GM18505 (cell line): ENCODE measurements at regions not wholly inside any gene's neighbourhood (a gene's known extent, or its start where the extent isn't known, plus 50 kb on each side); places are given as distances from the start of the nearest gene placed in this dataset.

Experiments
- ATAC-seq: cut with Tn5 transposase; IDR thresholded peaks from one replicate; pipeline ENCODE4 v1.9.1; 2021; ENCODE audit not compliant: unreplicated experiment
- POLR2A ChIP-seq: IDR thresholded peaks from 4 replicates; pipeline ENCODE4 v1.6.1; 2011; ENCODE audit warnings: borderline replicate concordance; ENCODE audit not compliant: insufficient read depth, insufficient read length; ENCODE audit errors: extremely low read depth

DNA sequence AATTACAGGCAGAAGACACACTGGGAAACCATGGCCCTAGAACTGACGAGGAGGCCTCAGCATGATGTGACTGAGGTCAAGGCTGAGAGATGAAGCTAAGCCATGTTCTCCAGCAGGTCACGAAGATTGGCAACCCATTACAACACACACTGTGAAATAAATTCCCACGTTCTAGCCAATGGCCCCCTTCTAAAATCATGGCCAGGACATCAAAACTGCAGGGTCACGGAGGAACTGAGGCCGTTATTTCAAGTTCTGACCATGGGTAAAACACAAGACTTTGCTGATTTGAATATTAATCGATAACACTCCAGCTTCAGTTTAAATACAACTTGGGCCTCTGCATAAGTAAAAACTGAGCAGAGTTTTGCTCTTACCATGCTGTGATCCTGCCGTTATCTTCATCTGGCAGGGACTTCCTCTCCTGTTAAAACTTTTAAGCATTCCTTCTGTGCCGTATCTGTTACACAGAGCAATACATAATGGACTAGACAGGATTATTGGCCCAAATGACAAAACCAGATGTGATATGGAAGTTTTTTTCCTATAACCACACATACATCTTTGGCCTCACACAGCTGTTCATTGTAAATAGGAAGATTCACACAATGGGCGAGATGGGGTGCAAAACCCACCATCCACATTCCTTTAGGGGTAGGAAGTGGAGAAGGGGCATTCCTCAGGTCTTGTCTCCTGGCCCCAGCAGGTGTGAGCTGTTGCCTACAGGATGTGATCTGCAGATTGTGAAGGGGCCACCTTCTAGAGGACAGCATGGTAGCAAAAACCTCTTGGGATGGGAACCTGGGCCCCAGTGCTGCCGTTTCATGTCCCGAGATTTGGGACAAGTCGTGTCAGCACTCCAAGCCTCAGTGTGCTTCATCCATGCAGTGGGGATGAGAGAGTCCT lies 207.4 kb downstream of the OPA1 start:
- no peak for TF ChIP-seq POLR2A
- no peak for ATAC-seq

GRCh38 chr3:193801097-193801496 lies 208.1 kb downstream of the OPA1 start:
- TF ChIP-seq POLR2A = no peak
- no peak for ATAC-seq

- no peak for ATAC-seq
- TF ChIP-seq POLR2A = no peak
Measured at GRCh38 chr3:193803288-193803687, 210.3 kb downstream of the OPA1 start.

DNA sequence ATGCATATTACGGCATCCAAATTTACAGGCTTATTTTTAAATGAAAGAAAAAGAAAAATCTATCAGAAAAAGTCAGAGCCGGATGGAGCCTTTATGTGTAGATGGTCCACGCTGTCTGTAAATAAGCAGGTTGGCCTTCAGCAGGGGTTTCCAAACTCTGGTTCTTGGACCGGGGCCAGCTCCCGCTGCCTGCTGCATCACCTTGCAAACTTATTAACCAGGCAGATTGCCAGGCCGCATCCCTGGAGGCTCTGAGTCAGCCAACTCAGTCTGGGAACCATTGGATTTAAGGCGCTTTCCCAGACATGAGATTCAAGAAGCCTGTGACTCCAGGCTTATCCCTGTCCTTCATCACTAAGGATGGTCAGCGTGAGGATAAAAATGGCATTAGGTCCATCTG lies 212.4 kb downstream of the OPA1 start:
- no peak for TF ChIP-seq POLR2A
- no peak for ATAC-seq

GRCh38 chr3:193808317-193808716 lies 215.3 kb downstream of the OPA1 start:
- no peak for TF ChIP-seq POLR2A
- no peak for ATAC-seq

DNA sequence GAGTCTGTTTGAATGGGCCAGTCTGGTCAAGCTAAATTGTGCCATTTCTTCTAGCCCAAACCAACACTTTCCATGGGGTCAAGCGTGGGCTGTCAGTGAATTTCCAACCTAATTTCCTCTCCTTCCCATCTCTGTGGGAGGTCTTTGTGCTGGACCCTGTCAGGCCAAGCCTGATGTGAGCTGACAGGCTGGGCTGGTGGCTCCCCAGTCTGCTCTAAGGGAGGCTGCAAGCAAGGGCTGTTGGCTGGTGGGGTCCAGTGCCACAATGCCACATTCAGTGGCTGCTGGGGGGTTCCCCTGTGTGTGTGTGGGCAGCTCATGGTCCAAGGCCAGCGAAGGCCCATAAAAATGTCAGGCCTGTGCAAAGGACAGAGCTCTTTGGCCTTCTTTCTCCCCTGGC lies 216.1 kb downstream of the OPA1 start:
- no peak for ATAC-seq
- TF ChIP-seq POLR2A = no peak

GRCh38 chr3:193812078-193812725 lies 219.2 kb downstream of the OPA1 start:
- no peak for TF ChIP-seq POLR2A
- ATAC-seq = no peak

DNA sequence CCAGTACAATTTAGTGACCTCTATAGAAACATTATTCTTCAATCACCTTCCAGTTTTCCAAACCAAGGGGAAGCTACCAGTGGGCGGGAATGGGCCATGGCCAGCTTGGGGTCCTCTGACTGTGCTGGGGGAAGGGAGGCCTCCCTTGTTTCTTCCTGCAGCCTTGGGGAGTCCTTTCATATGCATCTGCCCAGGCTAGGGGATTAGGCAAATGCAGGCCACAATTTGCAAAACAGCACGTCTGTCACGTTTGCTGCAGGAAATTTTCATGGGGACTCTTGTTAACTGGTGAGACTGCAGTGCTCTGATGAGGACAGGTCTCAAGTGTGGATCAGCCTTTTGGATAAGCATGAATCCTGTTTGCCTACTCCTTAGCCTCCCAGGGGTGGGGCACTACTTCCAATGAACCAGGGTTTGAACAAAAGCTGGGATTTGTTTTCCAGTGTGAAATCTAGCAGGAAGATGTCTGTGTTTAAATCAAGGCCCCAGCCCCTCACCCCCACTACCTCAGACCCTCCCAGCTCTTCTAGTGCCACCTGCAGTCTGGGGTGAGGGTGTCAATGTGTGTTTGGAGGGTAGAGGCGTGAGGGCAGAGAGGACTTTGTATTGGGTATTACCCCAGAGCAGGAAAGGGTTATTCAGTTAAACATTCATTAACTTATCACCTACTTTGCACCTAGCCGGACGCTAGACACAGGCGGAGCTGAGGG lies 219.9 kb downstream of the OPA1 start:
- ATAC-seq = no peak
- TF ChIP-seq POLR2A = no peak

DNA sequence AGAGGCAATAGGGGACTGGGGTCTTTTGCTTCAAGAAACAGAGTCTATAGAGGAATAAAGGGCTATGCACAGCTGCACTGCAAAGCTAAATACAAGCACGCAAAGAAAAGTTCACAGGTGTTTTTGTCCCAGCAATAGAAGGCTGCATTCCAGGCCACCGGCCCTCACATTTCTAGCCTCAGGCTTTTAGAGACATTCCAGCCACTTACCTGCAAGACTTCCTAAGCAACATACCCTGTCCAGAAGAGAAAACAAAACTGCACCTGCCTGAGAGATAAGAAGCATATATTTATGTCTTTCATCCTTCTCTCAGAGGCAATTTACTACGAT lies 220.5 kb downstream of the OPA1 start:
- ATAC-seq = no peak
- no peak for TF ChIP-seq POLR2A

GRCh38 chr3:193814166-193814892 lies 221.3 kb downstream of the OPA1 start:
- ATAC-seq = no peak
- TF ChIP-seq POLR2A = no peak

DNA sequence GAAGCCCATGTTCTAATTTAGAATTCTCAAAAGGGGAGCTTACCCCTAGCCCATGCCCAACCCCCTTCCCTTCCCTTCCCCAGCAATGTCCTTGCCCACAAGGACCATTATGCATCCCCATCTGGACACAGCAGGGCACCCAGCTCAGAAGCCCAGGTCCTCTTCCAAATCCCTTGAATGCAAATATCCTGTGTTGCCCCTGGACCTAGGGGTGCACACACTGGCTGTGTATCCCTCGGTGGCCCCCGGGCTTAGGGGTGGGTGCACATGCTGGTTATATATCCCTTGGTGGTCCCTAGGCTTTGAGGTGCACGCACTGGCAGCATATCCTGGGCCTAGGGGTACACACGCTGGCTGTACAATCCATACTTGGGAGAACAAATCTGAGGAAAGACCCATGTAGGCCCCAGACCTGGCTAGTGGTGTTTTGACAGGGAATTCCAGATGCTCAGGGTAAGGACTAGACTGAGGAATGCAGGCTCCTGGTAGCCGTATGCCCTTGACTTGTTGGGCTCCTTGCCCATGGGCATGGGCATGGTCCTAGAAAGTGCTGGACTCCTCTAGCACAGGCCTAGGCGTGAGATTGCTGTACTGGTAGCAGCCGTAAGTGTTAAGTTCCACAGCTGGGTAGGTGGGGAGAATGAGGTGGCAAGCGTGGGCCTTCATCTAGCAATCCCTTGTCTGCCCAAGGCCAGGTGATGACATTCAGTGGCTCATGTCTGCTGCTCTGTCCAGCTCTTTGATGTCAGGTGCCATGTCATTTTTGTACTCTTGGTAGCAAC lies 222.4 kb downstream of the OPA1 start:
- no peak for ATAC-seq
- no peak for TF ChIP-seq POLR2A

- TF ChIP-seq POLR2A = no peak
- no peak for ATAC-seq
Measured at GRCh38 chr3:193816028-193816395, 223.0 kb downstream of the OPA1 start.
